Omental fat pad (tissue), 3 donors: ENCODE measurements at regions not wholly inside any gene's neighbourhood (a gene's known extent, or its start where the extent isn't known, plus 50 kb on each side); places are given as distances from the start of the nearest gene placed in this dataset.

Experiments used
- ATAC-seq: fragments of 150-250 bp; one replicate; pipeline ENCODE4 v1.9.1; 2016; ENCODE audit warnings: mild to moderate bottlenecking, moderate library complexity; ENCODE audit not compliant: low FRiP score
- DNase-seq: peaks from one replicate; pipeline ENCODE4 v3.0.0-alpha.2; 2019; ENCODE audit warnings: low spot score
- TF ChIP-seq, protein P1 (sequence below), 3 donors: fragments of 450-650 bp; IDR thresholded peaks; one replicate each; pipeline ENCODE4 v1.5.1; 2016 to 2017; ENCODE audit warnings: antibody characterized with exemption in 3 of 3, mild to moderate bottlenecking in 3 of 3, moderate library complexity in 2 of 3

- DNase-seq, result no peak
- TF ChIP-seq, protein P1, sequence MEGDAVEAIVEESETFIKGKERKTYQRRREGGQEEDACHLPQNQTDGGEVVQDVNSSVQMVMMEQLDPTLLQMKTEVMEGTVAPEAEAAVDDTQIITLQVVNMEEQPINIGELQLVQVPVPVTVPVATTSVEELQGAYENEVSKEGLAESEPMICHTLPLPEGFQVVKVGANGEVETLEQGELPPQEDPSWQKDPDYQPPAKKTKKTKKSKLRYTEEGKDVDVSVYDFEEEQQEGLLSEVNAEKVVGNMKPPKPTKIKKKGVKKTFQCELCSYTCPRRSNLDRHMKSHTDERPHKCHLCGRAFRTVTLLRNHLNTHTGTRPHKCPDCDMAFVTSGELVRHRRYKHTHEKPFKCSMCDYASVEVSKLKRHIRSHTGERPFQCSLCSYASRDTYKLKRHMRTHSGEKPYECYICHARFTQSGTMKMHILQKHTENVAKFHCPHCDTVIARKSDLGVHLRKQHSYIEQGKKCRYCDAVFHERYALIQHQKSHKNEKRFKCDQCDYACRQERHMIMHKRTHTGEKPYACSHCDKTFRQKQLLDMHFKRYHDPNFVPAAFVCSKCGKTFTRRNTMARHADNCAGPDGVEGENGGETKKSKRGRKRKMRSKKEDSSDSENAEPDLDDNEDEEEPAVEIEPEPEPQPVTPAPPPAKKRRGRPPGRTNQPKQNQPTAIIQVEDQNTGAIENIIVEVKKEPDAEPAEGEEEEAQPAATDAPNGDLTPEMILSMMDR (IDR thresholded peaks at IDR 0.05), result no peak
- no peak for ATAC-seq
Observed at GRCh38 chr19:30752201-30752600, 380.0 kb downstream of the ZNF536 start.

DNA sequence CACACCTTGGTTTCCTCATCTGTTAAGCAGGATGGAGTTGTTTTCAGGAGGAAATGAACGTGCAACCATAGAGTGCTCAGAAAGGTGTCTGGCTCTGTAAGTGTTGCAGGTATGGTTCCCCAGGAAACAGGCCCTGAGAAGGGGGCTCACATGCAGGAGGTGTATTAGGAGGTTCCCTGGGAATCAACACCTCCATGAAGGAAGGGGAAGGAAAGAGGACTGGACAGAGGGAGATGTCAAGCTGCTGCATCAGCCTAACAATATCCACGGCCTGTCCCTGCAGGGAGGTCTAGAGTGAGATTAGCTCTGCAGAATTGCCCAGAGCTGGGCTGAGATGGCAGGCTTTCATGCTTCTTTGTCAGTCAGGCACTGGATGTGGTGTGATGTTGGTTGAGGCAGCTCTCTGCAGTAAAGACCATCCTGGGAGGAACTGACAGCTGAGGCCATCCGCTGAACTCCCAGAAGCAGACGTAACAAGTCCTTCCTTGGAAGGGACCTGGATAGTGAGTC, 373.3 kb downstream of the ZNF536 start:
- TF ChIP-seq, protein P1 (IDR thresholded peaks at IDR 0.05), result no peak
- DNase-seq (no peak), ATAC-seq (no peak)

DNA sequence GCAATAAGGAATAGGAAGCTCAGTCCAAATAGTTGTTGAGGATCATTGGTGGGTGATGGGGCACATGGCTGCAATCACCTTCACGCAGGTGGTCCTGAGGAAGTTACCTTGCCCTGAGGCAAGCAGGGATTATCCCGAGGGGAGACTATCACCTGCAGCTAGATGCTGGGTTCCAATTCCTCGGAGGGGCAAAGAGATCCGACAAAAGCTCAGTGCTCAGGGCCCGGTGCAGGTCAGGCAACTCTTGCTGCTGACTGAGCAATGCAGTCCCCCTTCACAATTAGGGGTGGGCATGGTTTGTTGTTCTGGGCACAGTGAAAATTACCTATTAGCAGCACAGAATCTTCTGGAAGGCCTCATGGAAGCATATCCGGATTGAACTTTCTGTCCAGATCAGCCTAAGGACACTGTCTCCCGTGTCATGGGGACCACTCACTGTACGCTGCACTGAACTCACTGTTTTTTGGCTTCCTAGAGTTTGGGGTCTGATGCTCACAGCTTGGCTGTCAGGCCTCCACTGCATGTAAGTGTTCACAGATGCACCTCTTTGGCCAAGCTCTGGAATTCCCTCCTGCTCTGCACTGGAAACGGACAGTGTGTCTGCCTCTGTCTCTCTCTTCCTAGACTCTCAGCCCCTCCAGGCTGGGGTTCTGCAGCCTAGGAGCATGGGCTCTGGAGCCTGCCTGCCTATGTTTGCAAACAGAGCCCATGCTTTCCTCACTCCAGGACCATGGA, 372.7 kb downstream of the ZNF536 start:
- DNase-seq, result no peak
- no peak for ATAC-seq
- TF ChIP-seq, protein P1 (IDR thresholded peaks at IDR 0.05), result no peak

GRCh38 chr19:30743702-30744101, 371.5 kb downstream of the ZNF536 start:
- TF ChIP-seq, protein P1 (IDR thresholded peaks at IDR 0.05), result no peak
- ATAC-seq, result no peak
- DNase-seq, result no peak

DNA sequence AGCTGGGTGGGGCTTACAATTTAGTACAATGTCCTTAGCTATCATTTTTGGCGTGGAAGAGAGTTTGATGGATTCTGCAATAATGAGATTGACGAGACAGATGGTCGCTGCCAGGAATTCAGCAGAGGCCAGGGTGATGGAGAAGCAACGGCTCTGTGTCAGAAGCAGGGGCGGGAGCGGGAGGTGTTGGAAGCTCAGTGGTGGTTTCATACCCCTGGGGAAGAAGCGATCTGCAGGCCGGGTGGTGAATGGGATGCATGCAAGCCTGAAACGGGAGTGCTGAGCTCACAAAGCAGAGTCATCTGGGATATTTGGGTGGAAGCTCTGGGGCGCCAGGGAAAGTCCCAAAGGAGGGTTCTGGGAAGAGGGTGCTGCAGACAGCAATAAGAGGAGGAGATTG, 370.8 kb downstream of the ZNF536 start:
- DNase-seq (no peak), ATAC-seq (no peak)
- TF ChIP-seq, protein P1 (IDR thresholded peaks at IDR 0.05), result no peak

DNA sequence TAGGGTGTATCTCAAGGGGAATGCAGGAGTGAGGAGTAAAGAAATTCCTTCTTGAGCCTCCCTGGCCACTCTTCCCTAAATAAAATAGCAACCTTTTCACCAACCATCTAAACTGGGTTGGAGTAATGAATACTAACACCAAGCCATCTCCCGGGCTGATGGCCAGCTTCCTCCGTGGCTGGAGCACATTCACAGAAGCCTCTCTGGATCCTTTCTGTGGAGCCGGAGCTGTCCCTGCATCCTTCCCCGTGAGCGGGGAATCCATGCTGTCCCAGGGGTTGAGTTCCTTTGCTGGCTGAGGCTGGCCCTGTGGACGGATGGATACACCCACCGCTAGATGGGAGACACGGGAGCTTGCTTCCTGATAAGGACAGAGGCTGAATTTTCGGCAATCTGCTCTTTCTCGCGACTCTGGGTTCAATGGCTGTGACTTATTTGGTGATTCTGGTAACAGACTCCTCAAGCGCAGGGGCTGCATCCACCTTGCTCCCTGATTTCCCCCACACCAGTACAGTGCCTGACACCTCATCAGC, 370.3 kb downstream of the ZNF536 start:
- DNase-seq (no peak), ATAC-seq (no peak)
- TF ChIP-seq, protein P1 (IDR thresholded peaks at IDR 0.05), result no peak

DNA sequence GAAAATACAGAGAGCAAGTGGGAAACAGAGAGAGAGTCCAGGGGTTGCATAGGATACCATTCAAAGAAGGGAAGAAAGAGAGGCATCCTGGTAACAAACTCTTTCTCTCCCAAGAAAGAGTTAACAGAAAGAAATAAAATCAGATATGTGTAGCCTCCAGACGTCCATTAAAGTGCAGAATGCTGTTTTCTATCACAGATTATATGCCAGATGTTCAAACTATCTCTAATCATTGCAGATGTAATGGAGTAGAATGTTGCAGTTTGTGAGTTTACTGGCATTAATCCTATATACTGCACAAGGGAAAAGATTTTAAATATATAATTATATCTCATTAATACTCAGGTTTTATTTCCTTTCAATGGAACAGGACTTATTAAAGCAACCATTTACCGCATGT, 369.4 kb downstream of the ZNF536 start:
- TF ChIP-seq, protein P1 (IDR thresholded peaks at IDR 0.05), result no peak
- no peak for ATAC-seq

More for the DNA sequence above, 369.4 kb downstream of the ZNF536 start:
- no peak for DNase-seq
